ELR (cell line): ENCODE measurements at regions not wholly inside any gene's neighbourhood (a gene's known extent, or its start where the extent isn't known, plus 50 kb on each side); places are given as distances from the start of the nearest gene placed in this dataset.

Experiments
- DNase-seq: peaks from one replicate; pipeline ENCODE4 v3.0.0-alpha.2; 2015; ENCODE audit warnings: low read depth

GRCh38 chr6:23940466-23940865 is 185.5 kb upstream of the NRSN1 start:
- DNase-seq, result no peak

DNA sequence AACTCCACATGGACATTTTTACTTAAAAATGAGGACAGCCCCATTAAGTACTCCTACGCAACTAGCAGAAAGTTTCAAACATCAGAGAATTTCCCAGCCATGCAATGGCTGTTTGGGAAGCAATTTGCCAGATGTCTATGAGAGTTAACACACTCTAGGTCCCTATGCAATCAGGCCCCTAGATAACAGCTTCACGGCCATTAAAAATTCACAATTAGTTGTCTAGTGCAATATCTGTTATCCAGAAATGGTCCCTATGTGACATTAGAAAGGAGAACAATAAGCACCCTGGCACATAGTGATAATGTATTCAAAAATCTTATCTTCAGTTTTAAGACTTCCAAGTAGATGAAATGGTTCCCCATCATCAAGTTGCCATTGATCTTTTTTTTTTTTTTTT is 174.3 kb upstream of the NRSN1 start:
- no peak for DNase-seq

- DNase-seq, result no peak
Measured at GRCh38 chr6:23952245-23952644, 173.8 kb upstream of the NRSN1 start.

DNA sequence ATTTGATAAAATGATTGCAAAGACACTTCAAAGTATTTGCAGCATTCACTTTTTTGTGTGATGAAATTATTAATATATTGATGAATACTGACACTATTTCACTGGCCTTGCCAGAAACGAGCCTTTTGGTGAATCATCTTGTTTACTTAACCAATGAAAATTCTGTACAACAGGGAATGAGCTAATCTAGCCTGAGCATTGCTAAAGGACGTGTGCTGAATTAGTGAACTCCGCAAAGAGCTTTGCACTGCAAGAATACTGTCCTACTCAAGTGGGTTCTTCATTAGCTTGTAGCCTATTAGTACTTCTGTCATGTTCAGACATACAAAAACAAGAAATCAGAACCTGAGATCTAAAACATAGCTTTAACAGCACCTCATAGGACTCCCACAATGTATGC is 172.0 kb upstream of the NRSN1 start:
- DNase-seq, result no peak

DNA sequence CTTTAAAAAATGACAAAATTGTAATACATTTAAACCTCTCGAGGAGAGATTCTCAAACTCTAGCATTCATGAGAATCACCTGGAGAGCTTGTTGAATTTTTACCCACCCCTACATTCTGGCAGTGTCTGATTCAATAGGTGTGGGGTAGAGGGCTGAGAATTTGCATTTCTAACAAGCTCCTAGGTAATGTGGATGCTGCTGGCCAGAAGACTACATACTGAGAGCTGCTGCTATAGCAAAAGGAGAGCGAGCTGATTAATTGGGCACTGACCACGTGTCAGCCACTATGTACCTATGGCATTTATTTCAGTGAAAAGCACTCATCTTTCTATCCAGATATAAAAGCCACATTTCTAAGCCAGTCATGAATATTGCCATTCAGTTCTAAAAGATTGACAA is 169.0 kb upstream of the NRSN1 start:
- DNase-seq, result no peak

GRCh38 chr6:23964865-23965264 is 161.2 kb upstream of the NRSN1 start:
- DNase-seq, result no peak

DNA sequence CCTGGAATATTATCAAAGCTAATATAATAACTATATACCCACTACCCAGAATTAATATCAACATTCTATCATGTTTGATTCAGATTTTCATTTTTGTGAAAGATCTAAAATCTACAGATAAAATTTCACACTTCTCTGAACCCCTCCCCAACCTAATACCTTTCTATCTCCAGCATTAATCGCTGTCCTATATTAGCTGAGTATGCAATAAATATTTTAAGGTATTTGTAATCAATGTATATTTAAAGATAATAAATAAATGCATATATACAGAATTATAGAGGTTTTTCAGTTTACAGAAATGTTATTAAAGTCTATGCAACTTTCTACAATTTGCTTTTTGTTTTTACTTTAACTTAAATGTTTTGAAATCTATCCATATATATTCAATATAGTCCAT is 156.7 kb upstream of the NRSN1 start:
- no peak for DNase-seq

- DNase-seq, result no peak
Measured at GRCh38 chr6:23977706-23978105, 148.3 kb upstream of the NRSN1 start.

DNA sequence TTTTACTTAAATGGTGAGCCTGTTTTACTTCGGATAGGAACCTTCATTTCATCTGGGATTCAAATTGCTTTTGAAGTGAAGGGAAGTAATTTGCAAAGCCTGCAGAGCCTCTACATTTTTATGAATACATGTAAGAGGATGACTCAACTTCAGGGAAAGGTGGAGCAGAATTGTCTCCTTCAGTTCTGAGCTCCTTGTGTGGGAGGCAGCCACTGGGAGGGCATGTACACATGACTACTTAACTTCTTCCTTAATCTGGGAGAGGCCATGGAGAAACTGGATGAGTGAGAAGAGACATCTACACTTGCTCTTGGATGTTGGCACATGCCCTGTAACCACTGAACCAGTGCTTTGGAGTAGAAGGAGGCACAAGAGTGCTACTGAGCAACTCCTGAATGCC is 145.1 kb upstream of the NRSN1 start:
- no peak for DNase-seq

- no peak for DNase-seq
Measured at GRCh38 chr6:23981923-23982322, 144.1 kb upstream of the NRSN1 start.

DNA sequence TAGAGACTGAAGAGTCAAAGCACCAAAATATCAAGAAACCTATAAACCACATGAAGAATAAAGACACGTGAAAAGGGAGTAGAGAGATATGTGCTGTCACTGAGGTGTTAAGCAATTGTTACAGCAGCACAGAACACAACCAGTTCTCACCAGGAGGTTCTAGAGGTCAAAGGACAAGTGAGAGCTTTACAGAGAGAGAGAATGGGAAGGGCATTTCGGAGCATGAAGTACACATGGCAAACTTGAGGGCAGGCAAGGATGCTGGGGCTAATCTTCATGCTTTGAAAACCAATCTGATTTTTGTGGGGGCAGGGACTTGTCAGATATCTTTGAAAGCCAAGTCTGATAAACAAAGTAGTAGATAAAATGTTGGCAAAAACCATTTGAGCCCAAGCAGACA is 142.3 kb upstream of the NRSN1 start:
- no peak for DNase-seq

GRCh38 chr6:23985015-23985414 is 141.0 kb upstream of the NRSN1 start:
- no peak for DNase-seq

DNA sequence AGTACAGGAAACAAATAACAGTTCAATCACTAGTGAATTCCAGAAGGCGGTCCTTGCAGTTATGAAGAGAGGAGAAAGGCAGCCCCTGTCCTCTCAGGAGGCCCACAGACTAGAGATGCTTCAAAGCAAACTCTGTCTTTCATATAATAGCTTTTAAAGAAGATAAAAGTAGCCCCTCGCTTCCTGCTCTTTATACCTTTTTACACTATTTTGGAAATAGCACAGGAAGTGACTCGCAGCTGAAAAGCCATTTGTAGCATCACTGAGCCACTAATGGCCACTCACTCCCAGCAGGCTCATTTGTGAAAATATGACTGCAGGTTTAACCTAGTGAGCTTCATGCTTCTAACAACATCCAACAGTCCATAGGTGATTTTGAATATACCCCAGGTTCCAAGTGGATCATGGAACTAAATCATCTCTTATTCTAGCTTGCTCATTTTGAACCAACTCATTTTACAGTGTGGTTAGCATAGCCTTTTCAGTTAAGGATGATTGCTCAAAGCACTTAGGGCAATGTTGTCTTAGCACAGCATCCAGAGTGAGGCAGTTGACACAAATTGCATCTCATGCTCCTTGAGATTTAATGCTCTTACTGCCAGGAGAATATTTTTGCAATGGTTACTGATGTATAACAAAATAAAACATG is 136.0 kb upstream of the NRSN1 start:
- no peak for DNase-seq

DNA sequence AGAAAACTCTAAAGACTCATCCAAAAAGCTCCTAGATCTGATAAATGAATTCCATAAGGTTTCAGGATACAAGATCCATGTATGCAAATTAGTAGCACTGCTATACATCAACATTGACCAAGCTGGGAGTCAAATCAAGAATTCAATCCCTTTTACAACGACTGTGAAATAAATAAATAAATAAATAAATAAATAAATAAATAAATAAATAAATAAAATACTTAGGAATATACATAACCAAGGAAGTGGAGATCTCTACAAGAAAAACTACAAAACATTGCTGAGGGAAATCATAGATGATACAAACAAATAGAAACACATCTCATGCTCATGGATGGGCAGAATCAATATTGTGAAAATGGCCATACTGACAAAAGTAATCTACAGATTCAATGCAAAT is 132.0 kb upstream of the NRSN1 start:
- no peak for DNase-seq

DNA sequence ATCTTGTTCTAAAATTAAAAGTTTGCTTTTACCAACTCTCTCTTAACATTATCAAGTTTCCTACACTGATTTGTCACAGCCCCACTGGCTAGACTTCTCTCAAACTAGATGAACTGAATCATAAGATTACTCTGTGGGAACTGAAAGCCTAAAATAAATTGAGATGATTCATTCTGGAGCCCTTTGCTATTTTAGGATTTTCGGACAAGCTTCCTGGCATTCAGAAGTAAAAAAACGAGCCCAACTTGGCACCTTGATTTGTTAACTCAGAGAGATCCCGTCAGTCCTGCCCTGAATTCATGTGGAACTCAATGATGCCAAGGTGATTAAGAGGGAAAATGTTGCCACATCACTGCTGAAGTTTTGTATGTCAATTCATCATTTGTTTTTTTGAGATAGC is 122.0 kb upstream of the NRSN1 start:
- no peak for DNase-seq

DNA sequence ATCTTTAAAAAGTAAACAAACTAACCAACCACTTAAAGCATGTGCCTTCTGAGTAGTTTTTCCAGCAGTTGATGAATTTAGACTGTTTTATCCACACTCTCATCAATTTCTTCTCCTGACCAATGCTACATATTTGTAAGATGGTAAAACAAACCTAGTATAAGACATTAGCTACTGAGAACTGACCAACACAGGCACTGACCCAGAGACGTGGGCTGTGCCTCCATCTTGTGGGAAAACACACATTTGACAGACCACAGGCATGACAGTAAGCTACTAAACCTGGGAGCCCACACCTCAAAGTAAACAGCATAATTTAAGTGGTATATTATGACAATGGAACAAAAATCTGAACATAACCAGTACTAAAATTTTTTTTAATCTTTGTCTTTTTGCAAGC is 121.4 kb upstream of the NRSN1 start:
- no peak for DNase-seq

GRCh38 chr6:24006254-24006653 is 119.8 kb upstream of the NRSN1 start:
- no peak for DNase-seq

GRCh38 chr6:24009319-24009718 is 116.7 kb upstream of the NRSN1 start:
- no peak for DNase-seq

DNA sequence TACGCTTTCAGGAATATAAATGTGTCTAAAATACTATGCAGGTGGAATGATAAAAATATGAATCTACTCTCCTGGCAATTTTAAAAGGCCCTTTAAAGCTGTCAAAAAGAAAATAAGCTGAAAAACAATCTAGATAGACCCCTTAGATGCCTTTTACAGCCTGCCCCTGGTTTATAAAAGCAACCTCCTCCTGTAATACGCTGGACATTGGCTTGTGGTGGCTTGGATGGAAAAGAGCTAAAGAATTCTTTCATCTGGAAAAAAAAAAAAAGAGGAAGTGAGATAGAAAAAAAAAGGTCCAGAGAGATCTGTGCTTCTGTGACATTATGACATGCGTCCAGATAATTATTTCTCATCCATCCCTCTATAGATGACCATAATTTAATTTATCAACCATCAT is 115.9 kb upstream of the NRSN1 start:
- no peak for DNase-seq

DNA sequence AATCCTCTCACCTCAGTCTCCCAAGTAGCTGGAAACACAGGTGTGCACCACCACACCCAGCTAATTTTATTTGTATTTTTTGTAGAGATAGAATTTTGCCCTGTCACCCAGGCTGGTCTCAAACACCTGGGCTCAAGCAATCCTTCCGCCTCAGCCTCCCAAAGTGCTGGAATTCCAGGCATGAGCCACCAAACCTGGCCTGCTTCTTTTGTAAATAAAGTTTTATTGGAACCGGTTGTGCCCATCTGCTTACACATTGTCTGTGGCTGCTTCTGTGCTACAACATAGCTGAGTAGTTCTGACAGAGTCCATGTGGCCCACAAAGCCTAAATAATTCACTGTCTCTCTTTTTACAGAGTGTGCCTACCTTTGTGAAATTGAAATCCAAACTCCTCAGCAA is 109.7 kb upstream of the NRSN1 start:
- no peak for DNase-seq

- DNase-seq, result no peak
Measured at GRCh38 chr6:24016857-24017256, 109.2 kb upstream of the NRSN1 start.

GRCh38 chr6:24019393-24019792 is 106.6 kb upstream of the NRSN1 start:
- no peak for DNase-seq

GRCh38 chr6:24019830-24020229 is 106.2 kb upstream of the NRSN1 start:
- no peak for DNase-seq

DNA sequence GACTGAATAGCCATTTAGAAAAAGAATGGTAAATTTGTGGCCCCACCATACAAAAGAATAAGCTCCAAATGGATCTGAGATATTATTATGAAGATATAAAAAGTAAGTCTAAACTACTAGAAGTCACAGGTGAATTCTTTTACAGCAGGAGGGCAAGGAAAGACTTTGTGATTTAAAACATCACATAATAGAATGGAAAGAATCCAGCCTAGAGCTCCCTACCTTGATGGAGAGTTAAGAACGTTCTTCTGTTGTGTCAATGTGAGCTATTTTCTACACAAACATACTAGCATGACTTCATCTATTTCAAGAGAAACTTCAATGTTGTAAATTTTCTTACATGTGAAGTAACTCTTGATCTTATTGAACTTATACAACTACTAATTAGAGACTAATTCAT is 100.0 kb upstream of the NRSN1 start:
- DNase-seq, result no peak

- DNase-seq, result no peak
Measured at GRCh38 chr6:24031496-24031895, 94.5 kb upstream of the NRSN1 start.
